Neural cell (in vitro differentiated cells): ENCODE measurements at regions not wholly inside any gene's neighbourhood (a gene's known extent, or its start where the extent isn't known, plus 50 kb on each side); places are given as distances from the start of the nearest gene placed in this dataset.

Experiments used
- H2AFZ ChIP-seq: fragments of 200-600, 300-800 bp; sonication (generic), shearing (Covaris generic); 2 replicates; pipeline ENCODE4 v1.6.0; 2014; ENCODE audit warnings: low read depth, mild to moderate bottlenecking, antibody characterized with exemption, low read length, moderate library complexity
- H3F3A ChIP-seq: fragments of 200-600 bp; shearing (Covaris generic); 2 replicates; pipeline ENCODE4 v1.6.1; 2016; ENCODE audit warnings: mild to moderate bottlenecking, moderate library complexity, mixed read lengths, antibody characterized with exemption, low read length; ENCODE audit not compliant: insufficient read depth, poor library complexity, severe bottlenecking
- H3K27ac ChIP-seq: fragments of 200-600, 300-800 bp; sonication (generic), shearing (Covaris generic); 2 replicates; pipeline ENCODE4 v1.5.1; 2014; ENCODE audit warnings: mild to moderate bottlenecking, low read length, moderate library complexity
- H3K27me3 ChIP-seq: fragments of 300-800, 200-600 bp; sonication (generic), shearing (Covaris generic); 2 replicates; pipeline ENCODE4 v1.6.0; 2014; ENCODE audit warnings: mild to moderate bottlenecking, low read depth, low read length, moderate library complexity; ENCODE audit not compliant: insufficient read depth
- H3K36me3 ChIP-seq: fragments of 300-800, 200-600 bp; sonication (generic), shearing (Covaris generic); 2 replicates; pipeline ENCODE4 v1.5.1; 2014; ENCODE audit warnings: mild to moderate bottlenecking, antibody characterized with exemption, low read length, moderate library complexity; ENCODE audit not compliant: insufficient read depth
- H3K4me2 ChIP-seq: fragments of 300-800, 200-600 bp; sonication (generic), shearing (Covaris generic); 2 replicates; pipeline ENCODE4 v1.6.0; 2014; ENCODE audit warnings: mild to moderate bottlenecking, low read length
- H3K4me3 ChIP-seq: fragments of 300-800, 200-600 bp; sonication (generic), shearing (Covaris generic); 2 replicates; pipeline ENCODE4 v1.5.1; 2014; ENCODE audit warnings: mild to moderate bottlenecking, low read length, moderate library complexity
- H3K79me2 ChIP-seq: fragments of 200-600 bp; shearing (Covaris generic); replicated peaks from 2 replicates; pipeline ENCODE4 v1.6.0; 2014; ENCODE audit warnings: mild to moderate bottlenecking, low read length, moderate library complexity; ENCODE audit not compliant: insufficient read depth
- H3K9ac ChIP-seq: fragments of 300-800, 200-600 bp; sonication (generic), shearing (Covaris generic); 2 replicates; pipeline ENCODE4 v1.6.1; 2016; ENCODE audit warnings: mild to moderate bottlenecking, low read length, mixed read lengths
- H3K9me2 ChIP-seq: fragments of 200-600 bp; shearing (Covaris generic); 2 replicates; pipeline ENCODE4 v1.6.1; 2016; ENCODE audit warnings: mild to moderate bottlenecking, low read length, mixed read lengths; ENCODE audit not compliant: insufficient read depth
- H3K9me3 ChIP-seq: fragments of 200-600, 300-800 bp; sonication (generic), shearing (Covaris generic); 2 replicates; pipeline ENCODE4 v1.6.1; 2016; ENCODE audit warnings: mild to moderate bottlenecking, mixed run types, low read length, moderate library complexity, mixed read lengths
- H4K20me1 ChIP-seq: fragments of 200-600 bp; shearing (Covaris generic); 2 replicates; pipeline ENCODE4 v1.6.1; 2016; ENCODE audit warnings: mild to moderate bottlenecking, mixed run types; ENCODE audit not compliant: insufficient read depth
- CTCF ChIP-seq: fragments of 450-650 bp; IDR thresholded peaks from 2 replicates; pipeline ENCODE4 v1.5.1; 2014; ENCODE audit warnings: antibody characterized with exemption, mild to moderate bottlenecking, moderate library complexity; ENCODE audit not compliant: poor library complexity, severe bottlenecking
- EP300 ChIP-seq: fragments of 450-650 bp; conservative IDR thresholded peaks from 2 replicates; pipeline ENCODE4 v1.6.1; 2014; ENCODE audit warnings: antibody characterized with exemption, mild to moderate bottlenecking, moderate library complexity; ENCODE audit not compliant: poor library complexity, severe bottlenecking
- EZH2 ChIP-seq: fragments of 200-600, 300-800 bp; shearing (Covaris generic), sonication (generic); IDR thresholded peaks from 2 replicates; pipeline ENCODE4 v1.6.1; 2014; ENCODE audit warnings: antibody characterized with exemption, low read length, borderline replicate concordance, mild to moderate bottlenecking; ENCODE audit not compliant: insufficient read depth, poor library complexity, severe bottlenecking
- MXI1 ChIP-seq: fragments of 450-650 bp; conservative IDR thresholded peaks from 2 replicates; pipeline ENCODE4 v1.6.1; 2014; ENCODE audit warnings: antibody characterized with exemption, mild to moderate bottlenecking; ENCODE audit not compliant: poor library complexity, severe bottlenecking
- POLR2AphosphoS5 ChIP-seq: IDR thresholded peaks from 2 replicates; pipeline ENCODE4 v1.6.1; 2012
- RAD21 ChIP-seq: fragments of 450-650 bp; conservative IDR thresholded peaks from 2 replicates; pipeline ENCODE4 v1.6.1; 2014; ENCODE audit warnings: antibody characterized with exemption, mild to moderate bottlenecking, moderate library complexity
- REST ChIP-seq: IDR thresholded peaks from 2 replicates; pipeline ENCODE4 v1.6.1; 2012; ENCODE audit warnings: borderline replicate concordance
- SMC3 ChIP-seq: fragments of 450-650 bp; conservative IDR thresholded peaks from 2 replicates; pipeline ENCODE4 v1.6.1; 2014; ENCODE audit warnings: antibody characterized with exemption, mild to moderate bottlenecking, moderate library complexity; ENCODE audit not compliant: poor library complexity
- TAF1 ChIP-seq: IDR thresholded peaks from 2 replicates; pipeline ENCODE4 v1.6.1; 2012; ENCODE audit warnings: low read depth

GRCh38 chr14:61876362-61877034 lies 114.3 kb downstream of the SNAPC1 start:
- Histone ChIP-seq H3K27ac (peak overlapping the region; percentile 18), H3K4me3 (no peak overlapping the region), H3K9ac (no peak overlapping the region), H4K20me1 (no peaks in the 10 kb centered on the region), H3K36me3 (no peaks in the 10 kb centered on the region), H3K79me2 (no peaks in the 10 kb centered on the region), H2AFZ (no peak overlapping the region), H3K9me3 (no peaks in the 10 kb centered on the region), H3K27me3 (no peaks in the 10 kb centered on the region), H3F3A (no peaks in the 10 kb centered on the region), H3K9me2 (no peaks in the 10 kb centered on the region), H3K4me2 (no peak overlapping the region)
- no peak for TF ChIP-seq EZH2
- TF ChIP-seq EP300, result no peak
- no peak for TF ChIP-seq SMC3
- no peak for TF ChIP-seq CTCF

DNA sequence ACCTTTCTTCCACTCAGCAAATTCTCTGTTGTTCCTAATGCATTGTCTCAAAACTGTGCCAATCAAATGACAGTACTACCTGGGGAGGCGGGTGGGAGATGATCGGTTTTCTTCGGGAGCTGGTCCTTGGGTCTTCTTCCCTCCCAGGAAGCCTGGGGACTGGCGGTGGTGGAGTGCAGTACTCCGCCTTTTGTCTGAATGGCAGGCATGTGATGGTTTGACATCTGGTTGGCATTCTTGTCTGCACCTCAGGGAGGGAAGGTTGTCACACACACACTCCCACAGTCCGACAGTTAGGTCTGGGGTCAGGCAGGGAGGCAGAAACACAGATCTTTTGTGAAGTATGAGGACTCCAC lies 114.8 kb downstream of the SNAPC1 start:
- no peaks in the 10 kb centered on the region for H3K9me2 ChIP-seq
- H3K9ac ChIP-seq, result no peak overlapping the region
- no peaks in the 10 kb centered on the region for H3K79me2 ChIP-seq
- no peaks in the 10 kb centered on the region for H3K27me3 ChIP-seq
- no peak overlapping the region for H2AFZ ChIP-seq
- H3K9me3 ChIP-seq, result no peaks in the 10 kb centered on the region
- no peak for TF ChIP-seq RAD21
- no peak for TF ChIP-seq POLR2AphosphoS5
- no peak for TF ChIP-seq SMC3
- TF ChIP-seq EP300, result no peak
- no peak for TF ChIP-seq MXI1
- TF ChIP-seq CTCF, result no peak
- TF ChIP-seq TAF1, result no peak
- TF ChIP-seq REST, result no peak
- TF ChIP-seq EZH2, result no peak
- H3K4me3 ChIP-seq, result no peak overlapping the region
- H4K20me1 ChIP-seq, result no peaks in the 10 kb centered on the region
- no peaks in the 10 kb centered on the region for H3F3A ChIP-seq
- H3K36me3 ChIP-seq, result no peaks in the 10 kb centered on the region
- peak overlapping the region; percentile 18 for H3K27ac ChIP-seq
- no peak overlapping the region for H3K4me2 ChIP-seq
